GM12878 (cell line): ENCODE measurements at regions not wholly inside any gene's neighbourhood (a gene's known extent, or its start where the extent isn't known, plus 50 kb on each side); places are given as distances from the start of the nearest gene placed in this dataset.

Experiments
- ATAC-seq: fragments of 200-7000 bp; cut with Tn5 transposase; 3 replicates; pipeline ENCODE4 v1.9.1; 2020; ENCODE audit warnings: mild to moderate bottlenecking, moderate library complexity
- BruUV-seq: library from RNA; stranded (reverse); fragments of 400-500 nt; replicated peaks from 2 replicates; lab custom pipeline; 2021; lab: Mats Ljungman, UMichigan
- CTCF ChIA-PET: fragments of 300-600 bp; sonication (Branson Sonifier 250); formaldehyde crosslinking; extraction: SDS; loops from one replicate; lab custom pipeline; 2021; ENCODE audit warnings: inconsistent platforms; lab: Yijun Ruan, JAX
- POLR2A ChIA-PET: fragments of 350-600 bp; formaldehyde crosslinking; extraction: SDS; loops from one replicate; lab custom pipeline; 2021; ENCODE audit warnings: inconsistent platforms; lab: Charles Lee
- RAD21 ChIA-PET: fragments of 300-600 bp; sonication (Branson Sonifier 250); formaldehyde crosslinking; loops from one replicate; lab custom pipeline; 2023; ENCODE audit warnings: antibody characterized with exemption; ENCODE audit not compliant: unreplicated experiment; lab: Charles Lee
- SMC1A ChIA-PET: fragments of 300-600 bp; sonication (Branson Sonifier 250); formaldehyde crosslinking; loops from one replicate; lab custom pipeline; 2023; ENCODE audit not compliant: unreplicated experiment, uncharacterized antibody; lab: Charles Lee
- DNase-seq: peaks from one replicate; pipeline ENCODE4 v3.0.0-alpha.2; 2011; ENCODE audit warnings: low read depth, low spot score
- FAIRE-seq: peaks from 3 replicates; lab custom pipeline; 2011; peaks lifted over from hg19 to GRCh38; lab: Jason Lieb, UNC
- H2AFZ ChIP-seq: 2 replicates; pipeline ENCODE4 v1.6.0; 2011; ENCODE audit warnings: low read depth, low read length, control low read depth; ENCODE audit not compliant: control insufficient read depth
- H3K27ac ChIP-seq: 2 replicates; pipeline ENCODE4 v1.5.1; 2011; ENCODE audit warnings: control low read depth; ENCODE audit not compliant: control insufficient read depth, insufficient read depth
- H3K27me3 ChIP-seq, 2 experiments: replicated peaks in 1 of 2; 2 replicates each; pipeline versions ENCODE4 v1.6.0 to v1.6.1; 2011; ENCODE audit warnings: low read length in 1 of 2; ENCODE audit not compliant: control insufficient read depth in 2 of 2, insufficient read depth in 2 of 2
- H3K36me3 ChIP-seq, 2 experiments: 2 replicates each; pipeline ENCODE4 v1.5.1; 2011; ENCODE audit warnings: low read length in 1 of 2; ENCODE audit not compliant: control insufficient read depth in 2 of 2, insufficient read depth in 2 of 2
- H3K4me1 ChIP-seq: 2 replicates; pipeline ENCODE4 v1.6.1; 2011; ENCODE audit warnings: mild to moderate bottlenecking, low read length, moderate library complexity, mixed read lengths; ENCODE audit not compliant: control insufficient read depth, insufficient read depth
- H3K4me2 ChIP-seq: 2 replicates; pipeline ENCODE4 v1.6.0; 2011; ENCODE audit warnings: control low read depth; ENCODE audit not compliant: control insufficient read depth, insufficient read depth
- H3K4me3 ChIP-seq: fragments of 200-600 bp; sonication (generic); 2 replicates; pipeline ENCODE4 v1.5.1; 2016
- H3K79me2 ChIP-seq: 2 replicates; pipeline ENCODE4 v1.6.0; 2011; ENCODE audit warnings: low read length; ENCODE audit not compliant: control insufficient read depth, insufficient read depth
- H3K9ac ChIP-seq: 2 replicates; pipeline ENCODE4 v1.8.0; 2011; ENCODE audit warnings: low read length, control low read depth, mixed read lengths; ENCODE audit not compliant: control insufficient read depth, insufficient read depth
- H3K9me3 ChIP-seq: replicated peaks from 3 replicates; pipeline ENCODE4 v1.5.1; 2011; ENCODE audit warnings: mild to moderate bottlenecking, low read length; ENCODE audit not compliant: control insufficient read depth, insufficient read depth
- H4K20me1 ChIP-seq: 2 replicates; pipeline ENCODE4 v1.6.0; 2011; ENCODE audit not compliant: control insufficient read depth, insufficient read depth
- BACH1 ChIP-seq: fragments of 450-650 bp; IDR thresholded peaks from 2 replicates; pipeline ENCODE4 v1.6.1; 2017; ENCODE audit warnings: mild to moderate bottlenecking, borderline replicate concordance
- BCLAF1 ChIP-seq: fragments of 450-650 bp; IDR thresholded peaks from 2 replicates; pipeline ENCODE4 v1.6.1; 2017; ENCODE audit warnings: antibody characterized with exemption, mild to moderate bottlenecking, moderate library complexity
- CREM ChIP-seq: IDR thresholded peaks from 2 replicates; pipeline ENCODE4 v1.6.1; 2014; ENCODE audit warnings: antibody characterized with exemption, low read depth
- CUX1 ChIP-seq: IDR thresholded peaks from 2 replicates; pipeline ENCODE4 v1.6.1; 2012; ENCODE audit warnings: improper control_type of control experiment, low read depth, low read length; ENCODE audit not compliant: insufficient replicate concordance
- ESRRA ChIP-seq: IDR thresholded peaks from 2 replicates; pipeline ENCODE4 v1.6.1; 2012; ENCODE audit warnings: mild to moderate bottlenecking, low read length, improper control_type of control experiment
- ETV6 ChIP-seq, 2 experiments: fragments of 450-650 bp in 1 of 2; IDR thresholded peaks in 1 of 2; conservative IDR thresholded peaks in 1 of 2; 2 replicates each; pipeline ENCODE4 v1.6.1; 2014; ENCODE audit warnings: antibody characterized with exemption in 1 of 2, borderline replicate concordance in 1 of 2, low read depth in 1 of 2, mild to moderate bottlenecking in 1 of 2, moderate library complexity in 1 of 2
- IKZF1 ChIP-seq: fragments of 450-650 bp; conservative IDR thresholded peaks from 2 replicates; pipeline ENCODE4 v1.6.1; 2017; ENCODE audit warnings: antibody characterized with exemption, mild to moderate bottlenecking
- JUNB ChIP-seq: IDR thresholded peaks from 2 replicates; pipeline ENCODE4 v1.6.1; 2016; ENCODE audit warnings: antibody characterized with exemption, mild to moderate bottlenecking
- MXI1 ChIP-seq: fragments of 150-350 bp; IDR thresholded peaks from 2 replicates; pipeline ENCODE4 v1.6.1; 2011; ENCODE audit warnings: low read depth, mild to moderate bottlenecking, inconsistent platforms, low read length, improper control_type of control experiment
- NFYB ChIP-seq: IDR thresholded peaks from 2 replicates; pipeline ENCODE4 v1.6.1; 2011; ENCODE audit warnings: low read depth, mild to moderate bottlenecking, low read length, improper control_type of control experiment, moderate library complexity; ENCODE audit not compliant: insufficient read depth
- PBX3 ChIP-seq: IDR thresholded peaks from 2 replicates; pipeline ENCODE4 v1.6.1; 2011; ENCODE audit warnings: mild to moderate bottlenecking, low read depth, low read length, moderate library complexity; ENCODE audit not compliant: insufficient replicate concordance
- RCOR1 ChIP-seq: conservative IDR thresholded peaks from 2 replicates; pipeline ENCODE4 v1.6.1; 2012; ENCODE audit warnings: low read depth, low read length, improper control_type of control experiment
- STAT1 ChIP-seq: fragments of 450-650 bp; conservative IDR thresholded peaks from 2 replicates; pipeline ENCODE4 v1.6.1; 2014; ENCODE audit warnings: antibody characterized with exemption, mild to moderate bottlenecking
- TCF12 ChIP-seq: IDR thresholded peaks from 2 replicates; pipeline ENCODE4 v1.6.1; 2011; ENCODE audit warnings: low read depth, mild to moderate bottlenecking, low read length
- USF2 ChIP-seq: IDR thresholded peaks from 2 replicates; pipeline ENCODE4 v1.6.1; 2011; ENCODE audit warnings: low read depth, low read length, improper control_type of control experiment, borderline replicate concordance
- ZNF622 ChIP-seq: fragments of 450-650 bp; IDR thresholded peaks from 2 replicates; pipeline ENCODE4 v1.6.1; 2017; ENCODE audit warnings: mild to moderate bottlenecking, inconsistent platforms
- WGBS: methylation state at CpG from one replicate; pipeline ENCODE4 v1.1.6; 2016; ENCODE audit warnings: low lambda C conversion rate; ENCODE audit not compliant: insufficient replicate concordance, insufficient coverage; ENCODE audit errors: missing lambda C conversion rate; 5-methylcytosine and 5-hydroxymethylcytosine counted together
- in situ Hi-C: fragments of 300-500 bp; cut with MboI; formaldehyde crosslinking; loops from 9 replicates; pipeline ENCODE4 v1.14.3; 2018; ENCODE audit warnings: mixed read lengths
- intact Hi-C: fragments of 100-400 bp; cut with micrococcal nuclease; formaldehyde crosslinking; loops from one replicate; pipeline ENCODE4 v1.14.2; 2022; ENCODE audit not compliant: unreplicated experiment

- no peak for FAIRE-seq
- TF ChIP-seq JUNB = no peak
- no peak for TF ChIP-seq NFYB
- no peak for TF ChIP-seq STAT1
- no peak for TF ChIP-seq PBX3
- TF ChIP-seq USF2 = no peak
- TF ChIP-seq CUX1 = no peak
- no peak for TF ChIP-seq ZNF622
- TF ChIP-seq ESRRA = no peak
- TF ChIP-seq IKZF1 = no peak
- no peak for TF ChIP-seq BCLAF1
- no peak for TF ChIP-seq CREM
- TF ChIP-seq BACH1 = no peak
- TF ChIP-seq ETV6 (conservative IDR thresholded peaks at IDR 0.05 in 1 of 2, IDR thresholded peaks at IDR 0.05 in 1 of 2; ENCODE audit: borderline replicate concordance in 1 of 2, low read depth in 1 of 2) = no peak
- no peak for TF ChIP-seq TCF12
- TF ChIP-seq MXI1 = no peak
- TF ChIP-seq RCOR1 = no peak
Observed at GRCh38 chr2:219944866-219945265, 317.4 kb downstream of the SLC4A3 start.

More at GRCh38 chr2:219944866-219945265, 317.4 kb downstream of the SLC4A3 start:
- Histone ChIP-seq H3K9me3 (no peaks in the 10 kb centered on the region), H3K4me3 (no peak overlapping the region), H3K4me2 (no peak overlapping the region), H3K9ac (no peak overlapping the region), H2AFZ (no peak overlapping the region), H3K36me3 (no peaks in the 10 kb centered on the region), H4K20me1 (no peaks in the 10 kb centered on the region), H3K27me3 (no peaks in the 10 kb centered on the region), H3K4me1 (no peaks in the 10 kb centered on the region), H3K27ac (no peak overlapping the region), H3K79me2 (no peaks in the 10 kb centered on the region)
- 8% methylated on average over 4 of the region's 4 CpGs for WGBS
- intact Hi-C loops = no loop called here
- ChIA-PET CTCF (no interaction called here), POLR2A (no interaction called here), SMC1A (interaction anchor here (1.0 kb wide), 1 partner anchor 42 kb away, joined by 3 read pairs; no protein-coding TSS in a partner anchor), RAD21 (no interaction called here)
- DNase-seq = no peak
- no peak for ATAC-seq
- in situ Hi-C loops = no loop called here
- no TSS peak for BruUV-seq
